Spinal cord (tissue), 9 donors: ENCODE measurements at regions not wholly inside any gene's neighbourhood (a gene's known extent, or its start where the extent isn't known, plus 50 kb on each side); places are given as distances from the start of the nearest gene placed in this dataset.

Experiments used
- DNase-seq, 6 donors: peaks; one replicate each; pipeline versions ENCODE4 v3.0.0 to v3.0.0-alpha.2; 2013 to 2015; ENCODE audit warnings: low spot score in 6 of 6, low read depth in 4 of 6
- H3K27ac ChIP-seq: one replicate; pipeline ENCODE4 v1.5.1; 2013; ENCODE audit warnings: low read depth, low read length, control low read depth
- H3K27me3 ChIP-seq: one replicate; pipeline ENCODE4 v1.6.1; 2013; ENCODE audit warnings: low read length; ENCODE audit not compliant: control insufficient read depth, insufficient read depth
- H3K36me3 ChIP-seq: one replicate; pipeline ENCODE4 v1.6.1; 2013; ENCODE audit warnings: low read length; ENCODE audit not compliant: control insufficient read depth, insufficient read depth
- H3K4me1 ChIP-seq: one replicate; pipeline ENCODE4 v1.6.1; 2013; ENCODE audit warnings: low read length; ENCODE audit not compliant: control insufficient read depth, insufficient read depth
- H3K4me3 ChIP-seq: one replicate; pipeline ENCODE4 v1.5.1; 2013; ENCODE audit warnings: low read depth, low read length, control low read depth
- H3K9me3 ChIP-seq: one replicate; pipeline ENCODE4 v1.6.1; 2013; ENCODE audit warnings: low read length; ENCODE audit not compliant: control insufficient read depth, insufficient read depth
- WGBS: methylation state at CpG from one replicate; pipeline ENCODE4 v1.1.5; 2013; ENCODE audit warnings: missing lambda C conversion rate; ENCODE audit not compliant: insufficient coverage; 5-methylcytosine and 5-hydroxymethylcytosine counted together
- donor health status: healthy.

GRCh38 chr20:24718277-24718676 is 230.8 kb upstream of the CST7 start:
- no CpG with 5 or more reads among the region's 2 CpGs for WGBS
- Histone ChIP-seq H3K9me3 (no peaks in the 10 kb centered on the region), H3K27me3 (no peaks in the 10 kb centered on the region), H3K4me3 (no peak overlapping the region), H3K36me3 (no peaks in the 10 kb centered on the region), H3K4me1 (no peaks in the 10 kb centered on the region), H3K27ac (no peak overlapping the region)
- DNase-seq, result no peak

- Histone ChIP-seq H3K27me3 (no peaks in the 10 kb centered on the region), H3K4me1 (no peaks in the 10 kb centered on the region), H3K9me3 (no peaks in the 10 kb centered on the region), H3K4me3 (no peak overlapping the region), H3K27ac (no peak overlapping the region), H3K36me3 (no peaks in the 10 kb centered on the region)
- no peak for DNase-seq
- WGBS, result 79% methylated on average over 1 of the region's 1 CpG
These were observed 230.4 kb upstream of the CST7 start for GRCh38 chr20:24718696-24719095.

GRCh38 chr20:24720957-24721356 is 228.1 kb upstream of the CST7 start:
- Histone ChIP-seq H3K4me3 (no peak overlapping the region), H3K4me1 (no peaks in the 10 kb centered on the region), H3K27ac (no peak overlapping the region), H3K27me3 (no peaks in the 10 kb centered on the region), H3K36me3 (no peaks in the 10 kb centered on the region), H3K9me3 (no peaks in the 10 kb centered on the region)
- WGBS, result no CpG with 5 or more reads among the region's 4 CpGs
- DNase-seq, result peak in 3 of 6 donors; percentile 31 to 87 (median 80)

DNA sequence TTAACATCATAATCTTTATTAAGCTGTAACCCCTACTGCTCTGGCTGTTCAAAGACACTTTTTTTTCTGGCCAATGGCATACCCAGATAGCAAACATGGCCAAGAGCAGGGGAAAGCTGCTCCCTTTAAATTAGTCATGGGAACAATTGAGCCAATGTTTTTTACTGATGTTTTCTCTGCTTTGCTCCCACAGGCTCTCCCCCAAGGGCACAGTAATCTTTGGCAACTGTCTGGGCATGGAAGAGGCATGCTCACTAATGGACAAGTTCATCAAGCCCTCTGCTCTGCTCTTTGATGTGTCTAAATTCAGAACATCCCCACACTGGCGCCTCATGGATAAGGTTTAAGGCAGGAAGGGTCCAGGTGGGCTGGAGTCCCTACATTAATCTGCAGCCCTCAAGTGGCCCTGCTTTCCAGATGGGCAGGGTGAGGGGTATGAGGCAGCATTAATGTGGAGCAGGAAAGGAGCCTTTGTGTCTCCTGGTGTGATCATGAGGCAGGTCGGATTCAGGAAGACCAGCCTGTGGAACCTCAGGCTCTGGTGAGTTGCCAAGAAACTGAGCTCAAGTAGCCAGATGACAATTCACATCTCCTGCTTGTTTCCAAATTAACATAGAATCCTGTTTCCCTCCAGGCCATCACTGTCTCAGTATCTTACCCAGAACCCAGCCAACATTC is 227.0 kb upstream of the CST7 start:
- Histone ChIP-seq H3K9me3 (no peaks in the 10 kb centered on the region), H3K4me3 (no peak overlapping the region), H3K4me1 (no peaks in the 10 kb centered on the region), H3K36me3 (no peaks in the 10 kb centered on the region), H3K27me3 (no peaks in the 10 kb centered on the region), H3K27ac (no peak overlapping the region)
- WGBS, result 80% methylated on average over 1 of the region's 2 CpGs
- peak in 2 of 6 donors; percentile 34 to 61 for DNase-seq

DNA sequence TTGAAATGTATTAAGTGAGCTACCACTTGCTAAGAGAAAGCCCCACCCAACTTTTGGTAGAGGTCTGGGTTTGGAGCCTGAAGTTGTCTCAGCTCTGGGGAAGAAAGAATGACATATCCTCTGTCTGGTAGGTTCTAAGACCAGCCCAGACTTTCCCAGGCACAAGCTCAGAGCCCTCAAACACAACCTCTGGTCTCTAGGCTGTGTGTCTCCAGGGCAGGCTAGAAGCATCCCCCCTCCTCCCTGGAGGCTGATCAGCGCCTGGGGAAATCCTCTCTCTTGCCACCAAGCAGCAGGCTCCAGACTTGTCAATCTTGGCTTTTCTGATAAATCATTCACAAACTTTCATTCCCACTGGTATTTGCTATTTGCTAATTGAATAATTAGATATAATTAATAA is 226.5 kb upstream of the CST7 start:
- Histone ChIP-seq H3K9me3 (no peaks in the 10 kb centered on the region), H3K4me1 (no peaks in the 10 kb centered on the region), H3K36me3 (no peaks in the 10 kb centered on the region), H3K27ac (no peak overlapping the region), H3K27me3 (no peaks in the 10 kb centered on the region), H3K4me3 (no peak overlapping the region)
- 86% methylated on average over 1 of the region's 1 CpG for WGBS
- peak in 1 of 6 donors; percentile 32 for DNase-seq

DNA sequence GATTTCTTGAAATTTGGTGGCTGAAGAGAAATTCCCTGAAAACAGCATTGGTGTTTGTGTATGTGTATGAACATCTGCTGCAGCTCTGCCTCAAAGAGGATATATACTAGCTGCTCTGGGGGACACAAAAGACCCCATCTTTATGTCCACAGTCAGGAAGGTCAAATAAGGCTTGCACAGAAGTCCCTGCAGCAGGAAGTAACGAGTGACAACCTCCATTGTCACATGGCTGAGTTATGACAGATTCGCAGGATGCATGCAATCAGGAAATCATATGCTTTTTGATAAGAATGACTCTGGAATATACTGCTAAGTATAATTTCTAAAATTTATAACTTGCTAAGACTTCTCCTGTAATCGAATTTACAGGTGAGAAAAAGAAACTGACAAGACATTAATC is 225.9 kb upstream of the CST7 start:
- no CpG with 5 or more reads among the region's 3 CpGs for WGBS
- Histone ChIP-seq H3K36me3 (no peaks in the 10 kb centered on the region), H3K27me3 (no peaks in the 10 kb centered on the region), H3K27ac (no peak overlapping the region), H3K4me1 (no peaks in the 10 kb centered on the region), H3K9me3 (no peaks in the 10 kb centered on the region), H3K4me3 (no peak overlapping the region)
- DNase-seq, result no peak

- H3K27ac ChIP-seq, result no peak overlapping the region
- 82% methylated on average over 13 of the region's 13 CpGs for WGBS
These were observed 225.3 kb upstream of the CST7 start for GRCh38 chr20:24723647-24724352.

GRCh38 chr20:24724982-24725533 is 224.0 kb upstream of the CST7 start:
- Histone ChIP-seq H3K27ac (no peak overlapping the region), H3K4me3 (no peak overlapping the region), H3K4me1 (no peaks in the 10 kb centered on the region), H3K9me3 (no peaks in the 10 kb centered on the region), H3K36me3 (no peaks in the 10 kb centered on the region), H3K27me3 (no peaks in the 10 kb centered on the region)
- WGBS, result 92% methylated on average over 5 of the region's 5 CpGs
- no peak for DNase-seq

More at GRCh38 chr20:24723647-24724352, 225.3 kb upstream of the CST7 start:
- Histone ChIP-seq H3K27me3 (no peaks in the 10 kb centered on the region), H3K4me1 (no peaks in the 10 kb centered on the region), H3K4me3 (no peak overlapping the region), H3K36me3 (no peaks in the 10 kb centered on the region), H3K9me3 (no peaks in the 10 kb centered on the region)
- DNase-seq, result no peak

DNA sequence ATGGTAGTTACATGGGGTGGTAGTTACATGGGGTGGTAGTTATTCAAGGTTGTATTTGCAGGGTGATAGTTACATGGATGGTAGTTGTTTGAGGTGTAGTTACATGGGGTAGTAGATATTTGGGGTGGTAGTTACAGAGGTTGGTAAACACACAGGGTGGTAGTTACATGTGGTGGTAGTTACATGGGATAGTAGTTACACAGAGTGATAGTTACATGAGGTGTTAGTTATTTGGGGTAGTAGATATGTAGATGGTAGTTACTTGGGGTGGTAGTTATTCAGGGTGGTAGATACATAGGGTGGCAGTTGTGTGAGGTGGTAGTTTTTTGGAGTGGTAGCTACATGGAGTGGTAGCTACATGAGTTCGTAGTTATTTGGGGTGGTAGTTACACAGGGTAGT is 221.3 kb upstream of the CST7 start:
- Histone ChIP-seq H3K27ac (no peak overlapping the region), H3K9me3 (no peaks in the 10 kb centered on the region), H3K4me3 (no peak overlapping the region), H3K4me1 (peaks cover 3% of the 10 kb centered on the region), H3K27me3 (no peaks in the 10 kb centered on the region), H3K36me3 (no peaks in the 10 kb centered on the region)
- 100% methylated on average over 1 of the region's 1 CpG for WGBS
- DNase-seq, result no peak
